CD4-positive, alpha-beta T cell treated with Interleukin-17A for 4 hours (primary cell): ENCODE measurements at regions not wholly inside any gene's neighbourhood (a gene's known extent, or its start where the extent isn't known, plus 50 kb on each side); places are given as distances from the start of the nearest gene placed in this dataset.
"Not testable (repeated sequence)": the region's sequence is repeated elsewhere in the genome, so short reads cannot be mapped to it uniquely, and the experiment has no call there.

Experiments
- DNase-seq: peaks from one replicate; pipeline ENCODE4 v3.0.0-alpha.2; 2020; ENCODE audit warnings: mixed read lengths

DNA sequence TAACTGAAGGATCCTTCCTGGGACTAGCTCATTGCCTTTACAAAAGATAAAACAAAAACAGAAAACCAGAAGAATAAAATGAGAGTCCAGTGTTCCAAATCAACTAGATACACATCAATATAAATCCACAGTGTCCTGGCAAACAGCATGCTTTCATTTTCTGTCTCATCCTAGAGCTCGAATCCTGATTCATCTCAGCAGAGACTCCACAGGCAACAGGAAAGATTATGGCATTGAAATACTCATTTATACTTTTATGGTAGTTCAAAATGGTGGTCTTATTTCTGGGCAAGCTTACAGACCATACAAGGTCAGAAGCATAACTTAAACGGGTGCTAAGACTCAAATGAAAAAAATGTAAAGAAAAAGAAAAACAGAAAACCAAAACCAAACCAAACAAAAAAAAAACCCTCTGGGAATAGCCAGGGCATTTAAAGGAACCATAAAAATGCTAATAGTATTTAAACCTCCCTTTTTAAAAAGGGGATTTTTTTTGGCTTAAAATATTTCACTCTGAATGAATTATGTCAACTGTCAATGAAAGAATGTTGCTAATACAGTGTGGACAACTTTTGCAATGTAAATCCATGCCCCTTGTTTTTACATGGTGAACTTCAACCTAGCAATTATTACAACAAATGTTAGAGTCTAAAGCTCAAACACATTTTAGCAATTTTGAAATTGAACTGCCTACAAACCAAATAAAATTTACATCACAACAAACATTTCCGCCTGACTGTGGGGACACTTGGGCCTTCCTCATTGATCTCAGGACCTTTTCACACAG is 57.9 kb downstream of the GPR101 start:
- DNase-seq: no peak

DNA sequence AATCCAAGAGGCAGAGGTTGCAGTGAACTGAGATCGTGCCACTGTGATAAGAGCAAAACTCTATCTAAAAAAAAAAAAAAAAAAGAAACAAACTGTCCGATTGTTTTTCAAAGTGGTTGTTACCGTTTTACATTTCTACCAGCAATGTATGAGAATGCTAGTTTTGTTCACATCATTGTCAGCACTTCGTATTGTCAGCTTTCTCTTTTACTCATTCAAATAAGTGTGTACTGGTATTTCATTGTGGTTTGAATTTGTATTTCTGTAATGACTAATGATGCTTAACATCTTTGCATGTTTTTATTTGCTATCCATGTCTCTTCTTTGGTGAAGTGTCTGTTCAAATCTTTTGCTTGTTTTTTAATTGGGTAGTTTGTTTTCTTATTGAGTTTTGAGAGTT is 65.8 kb downstream of the GPR101 start:
- DNase-seq: no peak

DNA sequence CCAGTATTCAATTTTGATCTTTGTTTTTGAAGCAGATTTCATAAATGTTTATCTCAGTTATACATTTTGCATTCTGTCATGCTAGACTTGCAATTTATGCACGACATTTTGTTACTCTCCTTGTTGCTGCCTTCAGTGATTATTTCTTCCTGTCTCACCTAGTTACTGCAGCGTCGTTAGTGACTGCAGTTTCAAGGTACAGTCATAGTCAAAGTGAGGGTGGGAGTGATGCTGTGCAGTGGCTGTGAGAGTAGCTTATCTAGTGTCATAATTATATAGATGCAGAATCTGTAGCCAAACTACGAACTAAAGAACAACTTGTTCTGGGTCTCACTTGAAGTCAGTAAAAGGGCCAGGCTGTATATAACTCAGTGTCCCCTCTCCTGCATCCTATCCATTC is 69.8 kb downstream of the GPR101 start:
- no peak for DNase-seq

DNA sequence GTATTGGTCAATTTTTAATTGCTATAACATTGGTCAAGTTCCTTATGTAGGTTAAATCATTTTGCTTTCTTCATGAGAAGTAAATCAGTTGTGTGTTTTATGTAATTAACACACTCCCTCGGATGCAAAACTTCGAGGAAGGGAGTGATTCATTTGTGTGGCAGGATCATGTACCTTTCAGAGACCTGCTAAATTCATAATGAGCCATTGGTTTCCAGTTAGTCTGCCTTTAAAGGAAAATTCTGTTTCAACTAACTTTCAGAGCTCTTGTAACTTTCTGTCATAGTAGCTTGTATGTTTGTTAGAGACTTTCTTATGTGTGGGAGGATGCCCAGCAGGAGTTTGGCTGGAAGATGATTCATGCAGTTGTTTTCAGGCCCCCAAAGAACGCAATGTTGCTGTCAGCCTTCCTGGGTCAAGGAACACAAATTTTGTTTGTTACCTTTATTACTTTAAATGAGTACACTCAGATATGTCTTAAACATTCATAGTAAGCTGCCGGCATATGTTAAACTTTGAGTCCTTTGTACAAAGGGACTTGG is 72.1 kb downstream of the GPR101 start:
- no peak for DNase-seq

DNA sequence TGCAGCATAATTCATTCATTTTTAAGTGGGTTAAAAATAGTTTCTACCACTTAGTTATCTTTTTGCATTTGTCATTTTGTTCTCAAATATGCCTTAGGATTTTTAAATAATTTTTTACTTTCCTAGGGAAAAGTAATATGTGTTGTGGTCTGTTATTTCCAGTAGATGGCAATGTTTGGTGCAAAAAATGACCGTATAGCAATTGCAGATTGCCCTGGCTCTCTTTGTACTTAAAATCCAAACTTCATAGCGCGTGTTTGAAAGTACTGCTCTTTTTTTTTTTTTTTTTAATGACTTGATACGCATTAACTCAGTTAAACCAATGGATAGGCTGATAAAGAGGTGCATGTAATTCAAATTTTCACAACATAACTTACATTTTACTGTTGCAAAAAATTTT is 74.4 kb upstream of the RBMX start:
- DNase-seq: no peak

DNA sequence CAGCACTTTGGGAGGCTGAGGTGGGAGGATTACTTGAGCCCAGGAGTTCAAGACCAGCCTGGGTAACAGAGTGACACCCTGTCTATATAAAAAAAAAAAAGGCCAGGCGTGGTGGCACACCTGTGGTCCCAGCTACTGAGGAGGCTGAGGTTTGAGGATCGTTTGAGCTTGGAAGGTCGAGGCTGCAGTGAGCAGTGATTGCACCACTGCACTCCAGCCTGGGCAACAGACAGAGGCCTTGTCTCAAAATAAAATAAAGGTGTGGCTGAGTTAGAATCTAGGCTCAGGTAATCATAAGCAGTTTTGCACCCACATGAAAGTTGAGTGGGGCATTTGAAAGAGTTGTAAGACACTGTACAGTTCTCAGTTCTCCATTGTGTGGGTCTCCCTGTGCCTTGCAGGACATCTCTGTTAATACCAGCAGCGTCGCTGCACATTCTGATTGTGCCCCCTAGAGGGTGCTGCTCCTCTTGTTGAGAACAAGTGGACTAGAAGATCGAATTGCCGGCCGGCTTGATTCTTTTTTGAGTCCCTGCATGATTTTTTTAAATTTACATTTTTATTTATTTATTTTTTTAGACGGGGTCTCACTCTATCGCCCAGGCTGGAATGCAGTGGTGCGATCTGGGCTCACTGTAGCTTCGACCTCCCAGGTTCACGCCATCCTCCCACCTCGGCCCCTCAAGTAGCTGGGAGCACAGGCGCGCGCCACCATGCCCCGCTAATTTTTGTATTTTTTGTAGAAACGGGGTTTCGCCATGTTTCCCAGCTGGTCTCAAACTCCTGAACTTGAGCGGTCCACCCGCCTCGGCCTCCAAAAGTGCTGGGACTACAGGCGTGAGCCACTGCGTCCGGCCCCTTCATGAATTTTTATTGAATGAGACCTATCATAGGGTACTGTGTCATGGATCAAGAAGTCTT is 73.6 kb upstream of the RBMX start:
- peak; percentile 61 for DNase-seq

DNA sequence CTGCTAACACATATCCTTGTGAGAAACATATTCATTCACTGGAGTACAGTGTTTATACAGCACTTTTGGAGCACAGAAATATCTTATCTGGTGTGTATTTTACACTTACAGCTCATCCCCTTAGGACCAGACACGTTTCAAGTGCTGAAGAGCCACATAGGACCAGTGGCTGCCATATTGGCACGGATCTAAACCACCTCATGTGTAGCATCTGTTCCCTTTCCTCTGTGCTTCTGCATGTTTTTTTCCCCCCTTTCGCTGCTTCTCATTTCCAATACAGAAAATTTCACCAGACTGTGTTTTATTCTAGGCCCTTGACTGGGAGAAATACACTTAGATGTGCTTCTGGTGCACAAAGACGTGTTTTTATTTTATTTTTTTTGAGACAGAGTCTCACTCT is 69.7 kb upstream of the RBMX start:
- no peak for DNase-seq

DNA sequence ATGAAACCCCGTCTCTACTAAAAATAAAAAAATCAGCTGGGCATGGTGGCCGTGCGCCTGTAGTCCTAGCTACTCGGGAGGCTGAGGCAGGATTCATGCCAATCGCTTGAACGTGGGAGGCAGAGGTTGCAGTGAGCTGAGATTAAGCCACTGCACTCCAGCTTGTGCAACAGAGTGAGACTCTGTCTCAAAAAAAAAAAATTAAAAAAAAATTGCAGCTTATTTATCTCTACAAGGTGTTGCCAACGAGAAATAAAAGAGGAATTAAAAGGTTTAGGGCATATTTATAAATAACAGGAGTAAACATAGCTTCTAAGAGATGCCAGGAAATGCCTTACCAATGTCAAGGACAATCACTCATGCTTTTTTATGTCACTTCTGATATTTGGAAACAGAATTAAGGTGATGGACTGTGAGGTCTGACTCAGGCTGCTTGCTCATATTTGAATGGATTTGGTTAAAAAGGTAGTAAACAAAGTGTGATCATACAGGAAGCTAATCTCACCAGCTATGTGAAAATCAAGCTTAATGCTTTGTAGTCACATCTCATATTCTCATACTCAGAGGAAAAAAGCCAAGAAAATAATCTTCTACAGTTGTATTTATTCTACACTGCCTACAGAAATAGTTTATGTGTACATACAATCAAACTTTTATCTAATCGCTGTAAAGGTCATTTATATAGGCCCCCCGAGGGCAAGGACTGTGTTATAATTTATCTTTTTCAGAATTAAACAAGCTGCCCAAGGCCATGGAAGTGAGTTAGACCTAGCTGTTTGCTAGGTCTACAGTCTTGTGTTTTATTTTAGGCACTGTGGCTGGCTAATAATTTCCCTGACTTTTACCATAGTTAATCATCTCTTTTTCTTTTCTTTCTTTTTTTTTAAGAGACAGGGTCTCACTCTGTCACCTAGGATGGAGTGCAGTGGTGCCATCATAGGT is 61.1 kb upstream of the RBMX start:
- DNase-seq: no peak

DNA sequence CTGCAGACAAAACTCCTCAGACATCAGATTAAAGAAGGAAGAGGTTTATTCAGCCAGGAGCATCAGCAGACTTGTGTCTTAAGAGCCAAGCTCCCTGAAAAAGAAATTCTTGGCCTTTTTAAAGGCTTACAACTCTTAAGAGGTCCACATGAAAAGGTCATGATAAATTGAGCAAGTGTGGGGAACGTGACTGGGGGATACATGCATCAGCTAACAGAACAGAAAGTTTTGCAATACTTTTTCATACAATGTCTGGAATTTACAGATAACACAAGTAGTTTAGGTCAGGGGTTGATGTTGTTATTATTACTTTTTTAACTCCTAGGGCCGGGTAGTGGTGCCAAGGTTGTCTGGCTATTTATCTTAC is 55.6 kb upstream of the RBMX start:
- DNase-seq: no peak

DNA sequence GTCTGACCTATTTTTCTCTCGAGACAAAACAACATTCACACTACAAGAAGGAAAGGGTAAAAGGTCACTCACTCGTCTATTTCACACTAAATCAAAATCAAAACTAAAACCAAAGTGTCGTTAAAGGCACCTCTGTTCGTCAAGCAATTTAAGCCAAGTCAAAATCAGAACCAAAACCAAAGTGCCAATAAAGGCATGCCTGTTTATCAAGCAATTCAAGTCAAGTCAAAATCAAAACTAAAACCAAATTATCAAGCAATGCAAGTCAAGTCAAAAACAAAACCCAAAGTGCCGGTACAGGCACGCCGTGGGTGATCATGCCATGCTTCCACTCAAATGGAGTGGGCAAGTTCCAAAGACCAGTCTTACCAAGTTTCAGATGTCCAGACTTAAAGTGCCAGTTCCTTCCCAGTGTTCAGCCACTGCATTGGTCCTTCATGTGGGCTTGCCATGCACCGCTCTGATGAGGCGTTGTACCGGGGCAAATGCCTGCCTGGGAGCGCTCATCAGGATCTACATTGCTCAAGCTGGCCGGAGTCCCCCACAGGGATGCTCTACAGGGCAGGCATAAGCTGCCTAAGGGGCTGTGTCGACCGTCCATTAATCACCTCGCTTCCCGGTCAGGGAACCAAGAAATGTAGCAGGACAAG is 55.1 kb upstream of the RBMX start:
- not testable (repeated sequence) for DNase-seq

DNA sequence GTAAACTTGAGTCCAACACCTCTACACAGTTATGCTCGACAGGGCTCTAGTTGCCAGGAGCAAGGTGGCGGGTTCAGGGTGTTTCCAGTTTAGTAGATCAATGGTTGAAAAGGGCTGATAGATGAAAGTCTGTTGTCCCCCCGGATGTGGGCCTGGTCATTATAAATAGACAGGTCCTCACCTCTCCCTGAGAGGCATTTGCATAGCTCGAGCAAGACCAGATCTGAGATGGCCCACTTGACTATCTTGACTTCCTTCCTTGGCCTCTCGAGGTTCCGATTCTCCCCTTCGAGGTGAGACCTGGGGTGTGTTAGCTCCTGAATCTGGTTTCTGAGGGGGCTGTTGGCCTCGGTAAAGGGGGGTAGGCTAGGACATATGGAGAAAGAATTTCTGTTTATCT is 54.1 kb upstream of the RBMX start:
- DNase-seq: not testable (repeated sequence)

DNA sequence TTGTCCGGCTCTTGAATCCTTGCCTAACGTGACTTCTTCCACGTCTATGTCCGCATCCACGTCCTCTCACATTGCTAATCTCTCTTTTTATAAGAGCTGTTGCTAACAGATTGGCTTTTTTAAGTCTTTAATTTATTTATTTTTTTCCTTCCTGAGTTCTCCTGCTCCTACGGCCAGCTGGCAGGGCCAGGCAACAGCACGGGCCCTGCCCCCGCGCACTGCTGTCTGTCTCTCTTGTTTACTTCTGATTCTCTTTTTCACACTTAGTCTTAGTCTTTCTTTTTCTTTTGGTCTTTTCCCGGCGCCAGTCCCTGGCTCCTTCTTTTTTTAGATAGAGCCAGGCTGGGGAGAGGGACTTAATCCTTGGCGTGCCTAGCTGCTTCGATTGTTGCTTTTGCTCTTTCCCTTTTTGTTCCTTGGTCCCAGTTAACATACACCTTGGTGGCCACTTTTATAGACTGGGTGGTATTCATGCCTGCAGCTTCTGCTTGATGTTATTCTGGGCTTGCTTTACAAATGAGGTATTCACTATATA is 53.2 kb upstream of the RBMX start:
- DNase-seq: no peak

DNA sequence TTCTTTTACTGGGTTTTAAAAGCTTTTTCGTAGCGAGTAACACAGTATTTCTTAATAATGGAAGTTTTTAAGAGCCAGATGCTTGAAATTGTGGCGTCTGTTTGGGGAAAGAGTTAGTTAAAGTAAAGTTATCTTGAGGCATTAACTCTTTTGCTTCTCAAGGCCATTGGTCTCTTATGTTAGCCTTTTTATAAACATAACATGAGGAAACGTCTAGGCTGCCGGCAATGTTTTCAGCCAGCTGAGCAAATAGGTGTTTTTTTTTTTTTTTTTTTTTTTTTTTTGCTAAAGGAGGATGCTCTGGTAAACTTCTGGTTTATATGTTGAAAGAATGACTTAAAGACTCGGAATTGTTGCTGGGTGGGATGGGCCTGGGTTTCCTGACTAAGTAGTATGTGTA is 51.1 kb upstream of the RBMX start:
- DNase-seq: no peak
